ENCODE measurements at regions not wholly inside any gene's neighbourhood (a gene's known extent, or its start where the extent isn't known, plus 50 kb on each side); places are given as distances from the start of the nearest gene placed in this dataset.
"Not testable (repeated sequence)": the region's sequence is repeated elsewhere in the genome, so short reads cannot be mapped to it uniquely, and the experiment has no call there.

DNA sequence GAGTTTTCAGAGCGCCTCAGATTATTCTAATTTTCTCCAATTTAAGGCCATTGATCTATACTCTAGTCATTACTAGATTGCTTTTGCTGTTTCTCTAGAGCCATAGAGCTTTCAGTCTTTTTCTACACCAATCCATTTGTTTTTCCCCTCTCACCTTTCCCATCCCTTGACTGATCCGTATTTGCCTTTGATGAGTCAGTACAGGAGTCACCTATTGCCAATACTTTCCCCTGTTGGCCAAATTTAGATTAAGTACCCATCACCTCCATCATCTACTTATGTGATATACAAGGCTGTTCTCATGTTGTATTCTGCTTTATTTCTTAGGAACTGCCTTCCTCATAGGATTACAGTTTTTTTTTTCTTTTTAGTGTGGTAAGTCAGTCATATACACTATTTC is 463.2 kb downstream of the KLF12 start:
- DNase-seq (ENCODE audit: low spot score), result no peak

GRCh38 chr13:73667756-73668155 is 466.4 kb downstream of the KLF12 start:
- DNase-seq (ENCODE audit: low spot score), result no peak

DNA sequence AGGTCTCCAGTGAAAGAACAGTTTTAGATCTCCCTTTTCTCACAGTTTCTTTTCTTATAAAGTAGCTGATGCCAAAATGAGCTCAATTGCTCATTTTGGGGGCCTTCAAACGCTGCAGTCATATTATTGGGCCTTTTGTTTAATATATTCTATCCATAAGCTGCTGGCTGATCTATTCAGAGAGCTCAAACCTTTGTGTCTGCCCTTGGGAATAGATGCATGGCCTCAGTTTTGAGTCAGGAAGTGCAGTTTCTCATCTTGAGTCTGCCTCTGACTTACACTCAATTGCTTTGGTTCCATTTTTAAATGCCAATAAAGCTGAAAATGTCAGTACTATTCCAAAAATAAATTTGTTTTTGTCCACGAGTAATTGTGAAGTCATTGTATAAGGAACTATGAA is 468.9 kb downstream of the KLF12 start:
- no peak for DNase-seq (ENCODE audit: low spot score)

DNA sequence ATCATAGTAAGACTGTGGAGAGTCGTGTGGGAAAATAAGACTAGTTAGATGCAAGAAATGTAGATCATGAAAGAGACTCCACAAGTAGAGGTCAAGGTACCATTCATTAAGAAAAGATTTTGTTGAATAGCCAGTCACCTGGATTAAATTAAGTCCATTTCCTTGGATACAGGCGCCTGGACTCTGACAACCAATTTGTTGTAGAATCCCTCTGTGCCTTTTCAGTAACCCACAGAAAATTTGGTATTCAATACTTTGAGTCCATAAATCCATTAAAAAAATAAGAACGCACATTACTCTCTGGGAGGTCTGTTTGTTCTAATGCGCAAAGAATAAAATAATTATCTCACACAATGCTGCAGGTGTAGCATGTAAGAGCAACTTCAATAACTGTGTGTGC is 469.4 kb downstream of the KLF12 start:
- DNase-seq (ENCODE audit: low spot score), result no peak

DNA sequence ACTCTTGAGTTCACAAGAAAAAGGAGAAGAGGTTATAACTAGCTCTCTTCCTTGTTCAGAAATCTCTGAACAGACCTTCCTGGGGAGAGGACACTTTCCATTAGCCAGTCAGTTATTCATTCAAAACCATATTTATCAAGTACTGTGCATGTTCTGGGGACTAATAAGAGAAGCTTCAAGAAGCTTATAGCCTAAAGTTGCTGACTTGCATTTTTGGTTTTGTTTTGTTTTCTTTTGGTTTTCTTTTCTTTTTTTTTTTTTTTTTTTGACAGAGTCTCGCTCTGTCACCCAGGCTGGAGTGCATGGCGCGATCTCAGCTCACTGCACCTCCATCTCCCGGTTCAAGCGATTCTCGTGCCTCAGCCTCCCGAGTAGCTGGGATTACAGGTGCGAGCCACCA is 471.4 kb downstream of the KLF12 start:
- DNase-seq (ENCODE audit: low spot score), result no peak

- no peak for DNase-seq (ENCODE audit: low spot score)
Measured at GRCh38 chr13:73661687-73662425, 472.3 kb downstream of the KLF12 start.

- DNase-seq (ENCODE audit: low spot score), result no peak
Measured at GRCh38 chr13:73661066-73661465, 473.1 kb downstream of the KLF12 start.

- DNase-seq (ENCODE audit: low spot score), result no peak
Measured at GRCh38 chr13:73658639-73659038, 475.6 kb downstream of the KLF12 start.

DNA sequence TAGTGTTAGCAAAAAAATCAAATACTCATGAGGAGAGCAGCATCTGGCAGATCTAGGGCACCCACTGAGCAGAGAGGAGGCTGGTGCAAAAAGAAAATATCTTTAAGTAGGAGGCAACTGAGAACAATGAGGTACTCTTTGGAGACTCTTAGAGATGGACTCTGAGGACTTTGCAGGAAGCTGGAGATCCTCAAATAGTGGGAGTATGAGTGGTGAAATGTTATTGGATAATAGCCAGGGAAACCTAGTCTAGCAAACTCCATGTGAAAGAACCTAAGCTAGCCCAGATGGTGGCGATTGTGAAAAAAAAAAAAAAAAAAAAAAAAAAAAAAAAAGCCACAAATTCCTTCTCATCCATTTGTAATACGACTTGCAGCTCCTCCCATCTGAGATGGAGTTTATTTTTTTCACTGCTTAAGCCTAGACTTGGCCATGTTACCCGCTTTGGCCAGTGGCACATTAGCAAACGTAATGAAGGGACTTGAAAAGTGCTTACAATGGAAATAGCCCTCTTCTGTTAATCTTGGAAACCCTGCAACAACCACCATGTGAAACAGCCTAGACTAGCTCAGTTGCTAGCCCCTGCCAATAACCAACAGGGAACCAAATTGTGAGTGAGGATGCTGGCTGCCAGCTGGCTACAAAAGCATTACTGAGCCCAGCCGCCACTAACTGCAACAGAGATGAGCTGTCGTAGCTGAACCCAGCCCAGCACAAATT is 476.2 kb downstream of the KLF12 start:
- DNase-seq (ENCODE audit: low spot score), result peak; percentile 29

DNA sequence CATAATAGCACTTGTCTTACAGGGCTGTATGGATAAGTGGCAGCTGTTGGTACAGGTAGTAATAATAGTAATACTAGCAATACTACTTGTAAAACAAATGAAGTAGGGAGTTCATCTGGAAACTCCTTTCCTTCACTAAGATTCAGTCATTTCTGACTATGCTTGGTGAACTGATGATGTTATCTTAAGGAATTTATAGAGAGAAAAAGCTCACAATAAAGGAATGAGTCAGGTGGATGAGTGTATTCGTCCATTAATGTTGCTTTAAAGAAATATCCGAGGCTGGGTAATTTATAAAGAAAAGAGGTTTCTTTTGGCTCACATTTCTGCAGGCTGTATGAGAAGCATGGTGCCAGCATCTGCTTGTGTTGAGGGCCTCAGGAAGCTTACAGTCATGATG is 477.3 kb downstream of the KLF12 start:
- no peak for DNase-seq (ENCODE audit: low spot score)

DNA sequence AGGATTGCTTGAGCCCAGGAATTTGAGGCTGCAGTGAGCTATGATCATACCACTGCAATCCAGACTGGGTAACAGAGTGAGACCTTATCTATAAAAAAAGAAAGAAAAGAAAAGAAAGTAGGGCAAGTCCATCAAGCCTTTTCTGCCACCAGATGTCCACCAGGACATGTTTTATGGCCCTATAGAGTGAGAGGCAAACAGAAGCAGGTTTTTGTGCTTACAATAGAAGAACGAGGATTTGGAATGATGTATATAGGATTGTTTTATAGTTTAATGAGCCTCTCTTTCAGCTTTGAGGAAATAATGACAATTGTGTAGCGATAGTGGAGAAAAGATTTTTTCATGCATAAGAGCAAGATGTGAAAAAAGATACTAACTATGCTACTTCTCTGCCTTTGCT is 480.5 kb downstream of the KLF12 start:
- no peak for DNase-seq (ENCODE audit: low spot score)

GRCh38 chr13:73647417-73647816 is 486.8 kb downstream of the KLF12 start:
- no peak for DNase-seq (ENCODE audit: low spot score)

- DNase-seq (ENCODE audit: low spot score), result not testable (repeated sequence)
Measured at GRCh38 chr13:73640476-73641179, 493.6 kb downstream of the KLF12 start.

DNA sequence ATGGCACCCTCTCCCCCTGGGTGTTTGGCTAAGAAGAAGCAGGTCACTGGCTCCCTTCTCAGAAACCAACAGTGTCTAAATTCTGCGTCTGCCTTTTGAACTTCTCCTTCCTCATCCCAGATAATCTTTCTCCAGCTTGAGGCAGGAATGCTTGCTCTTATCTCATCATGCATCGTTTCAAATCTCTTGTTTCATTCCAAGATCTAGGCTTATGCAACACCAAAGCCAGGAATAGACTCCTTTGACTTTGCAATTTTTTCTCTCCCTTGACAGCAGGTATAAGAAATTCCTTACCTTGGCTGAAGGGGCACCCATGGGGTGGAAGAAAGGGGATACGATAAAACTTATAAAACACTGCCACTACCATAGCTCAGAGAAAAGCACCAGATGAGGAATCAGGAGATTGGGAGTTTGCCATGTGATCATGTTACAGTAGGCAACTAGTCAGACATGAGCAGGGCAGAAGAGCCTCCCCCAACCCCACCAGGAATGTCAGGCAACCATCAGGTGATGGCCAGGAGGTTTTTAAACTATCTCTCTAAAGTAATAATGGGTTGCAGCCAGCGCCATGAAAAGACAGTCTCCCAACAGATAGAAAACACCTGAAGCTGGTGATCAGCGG is 498.9 kb downstream of the KLF12 start:
- DNase-seq (ENCODE audit: low spot score), result no peak

DNA sequence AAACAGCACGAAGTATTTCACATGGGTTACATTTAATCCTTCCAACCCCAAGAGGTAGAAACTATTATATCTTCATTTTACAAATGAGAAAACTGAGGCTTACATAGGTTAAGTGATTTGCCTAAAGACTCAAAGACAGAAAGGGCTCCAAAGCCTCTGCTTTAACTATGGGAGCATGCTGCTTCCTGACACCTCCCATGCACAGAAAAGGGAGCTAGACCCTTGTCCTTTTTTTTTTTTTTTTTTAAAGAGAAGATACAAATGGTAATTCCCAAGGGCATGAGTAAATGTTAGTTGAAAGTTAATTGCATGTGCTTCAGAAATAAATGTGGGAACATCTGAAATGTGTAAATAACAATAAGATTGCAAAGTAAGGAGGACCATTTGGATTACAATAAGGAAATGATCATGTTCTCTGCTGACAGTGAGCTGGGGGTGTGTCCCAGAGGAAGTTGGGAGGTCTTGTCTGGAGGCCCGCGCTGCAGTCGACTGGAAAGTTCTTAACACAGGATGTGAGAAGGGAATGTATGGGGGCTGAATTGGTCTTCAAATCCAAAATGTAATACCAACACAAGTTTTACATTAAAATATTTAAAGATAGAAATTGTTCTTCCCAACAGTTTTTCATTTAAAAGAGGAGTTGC is 500.3 kb downstream of the KLF12 start:
- no peak for DNase-seq (ENCODE audit: low spot score)

GRCh38 chr13:73631411-73631810 is 502.8 kb downstream of the KLF12 start:
- DNase-seq (ENCODE audit: low spot score), result no peak

GRCh38 chr13:73625562-73626339 is 508.5 kb downstream of the KLF12 start:
- no peak for DNase-seq (ENCODE audit: low spot score)

DNA sequence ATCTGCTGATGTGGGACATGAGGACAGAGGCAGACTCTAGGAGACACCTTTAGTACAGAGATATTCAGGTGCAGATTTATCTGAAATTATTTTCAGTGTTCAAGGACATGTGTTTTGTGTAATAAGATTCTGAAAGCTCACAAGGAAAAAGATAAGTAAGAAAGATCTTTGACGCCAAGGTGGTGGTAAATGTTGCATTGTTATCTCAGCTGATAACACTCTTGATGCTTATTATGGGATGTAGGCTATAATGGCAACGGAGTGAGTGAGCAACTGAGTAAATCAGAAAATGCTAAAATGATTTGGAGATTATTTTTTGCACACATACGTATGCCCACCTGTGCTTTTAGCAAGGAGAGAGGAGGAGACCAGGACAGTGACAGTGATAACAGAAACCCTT is 510.9 kb downstream of the KLF12 start:
- DNase-seq (ENCODE audit: low spot score), result no peak

GRCh38 chr13:73622381-73622780 is 511.8 kb downstream of the KLF12 start:
- DNase-seq (ENCODE audit: low spot score), result no peak

GRCh38 chr13:73618275-73618865 is 515.8 kb downstream of the KLF12 start:
- DNase-seq (ENCODE audit: low spot score), result no peak

- no peak for DNase-seq (ENCODE audit: low spot score)
Measured at GRCh38 chr13:73616861-73617260, 517.3 kb downstream of the KLF12 start.

Data from GM03348 (cell line).